Upper lobe of left lung (tissue), 6 donors: ENCODE measurements at regions not wholly inside any gene's neighbourhood (a gene's known extent, or its start where the extent isn't known, plus 50 kb on each side); places are given as distances from the start of the nearest gene placed in this dataset.

Experiments
- ATAC-seq, 2 donors: fragments of 200-7000 bp; cut with Tn5 transposase; one replicate each; pipeline ENCODE4 v1.9.1; 2022; ENCODE audit warnings: mild to moderate bottlenecking in 2 of 2, moderate library complexity in 2 of 2; ENCODE audit not compliant: low FRiP score in 2 of 2
- DNase-seq, 2 donors: peaks; one replicate each; pipeline ENCODE4 v3.0.0-alpha.2; 2019 to 2020
- H3K27ac ChIP-seq, 4 donors: fragments of 200-600 bp; sonication (generic); one replicate each; pipeline ENCODE4 v1.5.1; 2016 to 2019
- H3K27me3 ChIP-seq, 4 donors: fragments of 200-600 bp; sonication (generic); one replicate each; pipeline ENCODE4 v1.5.1; 2017 to 2019
- H3K36me3 ChIP-seq, 4 donors: fragments of 200-600 bp; sonication (generic); one replicate each; pipeline ENCODE4 v1.5.1; 2016 to 2019
- H3K4me1 ChIP-seq, 4 donors: fragments of 200-600 bp; sonication (generic); one replicate each; pipeline ENCODE4 v1.5.1; 2018 to 2019
- H3K4me3 ChIP-seq, 4 donors: fragments of 200-600 bp; sonication (generic); one replicate each; pipeline ENCODE4 v1.5.1; 2017 to 2019; ENCODE audit warnings: mild to moderate bottlenecking in 2 of 4, moderate library complexity in 1 of 4
- H3K9me3 ChIP-seq, 4 donors: fragments of 200-600 bp; sonication (generic); one replicate each; pipeline ENCODE4 v1.5.1; 2018 to 2019
- EP300 ChIP-seq, 4 donors: sonication (generic); formaldehyde crosslinking; IDR thresholded peaks; one replicate each; pipeline ENCODE4 v1.5.1; 2017; ENCODE audit warnings: antibody characterized with exemption in 4 of 4, control low read depth in 2 of 4
- POLR2A ChIP-seq, 4 donors: fragments of 450-650 bp; IDR thresholded peaks; one replicate each; pipeline ENCODE4 v1.5.1; 2016 to 2017; ENCODE audit warnings: antibody characterized with exemption in 4 of 4, mild to moderate bottlenecking in 2 of 4
- POLR2AphosphoS5 ChIP-seq, 2 donors: sonication (generic); formaldehyde crosslinking; IDR thresholded peaks; one replicate each; pipeline ENCODE4 v1.5.1; 2017; ENCODE audit warnings: antibody characterized with exemption in 2 of 2
- WGBS, 2 donors: methylation state at CpG; one replicate each; pipeline ENCODE4 v1.1.5; 2017 to 2018; 5-methylcytosine and 5-hydroxymethylcytosine counted together
- TF ChIP-seq, protein P1 (sequence below), 6 experiments: fragments of 450-650 bp in 4 of 6; fragments of 200-600 bp in 2 of 6; sonication (generic) in 2 of 6; IDR thresholded peaks; one replicate each; pipeline ENCODE4 v1.5.1; 2016 to 2019; ENCODE audit warnings: antibody characterized with exemption in 6 of 6
- donor health status: DM: no; HTN: no; CAD: no; lungs with moderate emphysema.
- donor health status: DM: no; HTN: yes; CAD: no; lungs with severe emphysema.

DNA sequence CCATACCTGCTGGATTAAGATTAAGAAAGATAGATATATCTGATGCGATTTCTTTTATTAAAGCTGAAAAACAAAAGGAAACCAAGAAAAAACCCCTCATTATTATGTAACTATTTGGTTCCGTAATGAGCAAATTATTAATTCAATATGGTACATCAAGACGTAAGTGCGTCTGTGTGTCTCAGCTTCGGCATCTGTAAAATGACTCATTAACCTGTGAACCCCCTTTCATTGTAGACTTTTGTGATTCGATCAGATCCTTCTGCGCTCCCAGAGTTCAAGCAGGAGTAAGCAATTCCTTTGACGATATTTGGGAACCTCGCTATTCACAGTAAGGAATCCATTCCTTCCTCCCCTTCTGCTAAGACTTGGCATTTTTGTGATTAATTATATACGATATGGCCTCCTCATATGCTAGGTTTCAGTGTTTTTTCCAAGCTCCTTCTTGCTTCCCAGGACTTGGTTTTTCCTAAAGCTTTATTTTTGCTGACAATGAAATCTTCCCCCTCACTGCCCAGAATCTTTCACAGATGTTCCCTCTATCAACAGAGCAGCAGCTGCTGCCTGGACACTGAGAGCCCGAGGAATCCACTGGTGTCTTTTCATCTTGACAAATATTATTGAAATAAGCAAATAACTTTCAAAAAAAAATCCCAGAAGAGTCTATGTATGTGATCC is 171.7 kb upstream of the CELF2 start:
- DNase-seq (no peak), ATAC-seq (no peak)
- no peaks in the 10 kb centered on the region for H3K27me3 ChIP-seq
- no peaks in the 10 kb centered on the region for H3K36me3 ChIP-seq
- WGBS, 2 donors = 84 to 87% methylated on average over 11 of the region's 11 CpGs
- no peaks in the 10 kb centered on the region for H3K9me3 ChIP-seq
- no peak overlapping the region for H3K4me3 ChIP-seq
- H3K4me1 ChIP-seq = no peaks in the 10 kb centered on the region
- TF ChIP-seq, protein P1, sequence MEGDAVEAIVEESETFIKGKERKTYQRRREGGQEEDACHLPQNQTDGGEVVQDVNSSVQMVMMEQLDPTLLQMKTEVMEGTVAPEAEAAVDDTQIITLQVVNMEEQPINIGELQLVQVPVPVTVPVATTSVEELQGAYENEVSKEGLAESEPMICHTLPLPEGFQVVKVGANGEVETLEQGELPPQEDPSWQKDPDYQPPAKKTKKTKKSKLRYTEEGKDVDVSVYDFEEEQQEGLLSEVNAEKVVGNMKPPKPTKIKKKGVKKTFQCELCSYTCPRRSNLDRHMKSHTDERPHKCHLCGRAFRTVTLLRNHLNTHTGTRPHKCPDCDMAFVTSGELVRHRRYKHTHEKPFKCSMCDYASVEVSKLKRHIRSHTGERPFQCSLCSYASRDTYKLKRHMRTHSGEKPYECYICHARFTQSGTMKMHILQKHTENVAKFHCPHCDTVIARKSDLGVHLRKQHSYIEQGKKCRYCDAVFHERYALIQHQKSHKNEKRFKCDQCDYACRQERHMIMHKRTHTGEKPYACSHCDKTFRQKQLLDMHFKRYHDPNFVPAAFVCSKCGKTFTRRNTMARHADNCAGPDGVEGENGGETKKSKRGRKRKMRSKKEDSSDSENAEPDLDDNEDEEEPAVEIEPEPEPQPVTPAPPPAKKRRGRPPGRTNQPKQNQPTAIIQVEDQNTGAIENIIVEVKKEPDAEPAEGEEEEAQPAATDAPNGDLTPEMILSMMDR (IDR thresholded peaks at IDR 0.05) = no peak
- TF ChIP-seq EP300 (IDR thresholded peaks at IDR 0.05) (no peak), POLR2A (IDR thresholded peaks at IDR 0.05) (no peak)
- H3K27ac ChIP-seq = peak overlapping the region in 1 of 4 donors; percentile 19

DNA sequence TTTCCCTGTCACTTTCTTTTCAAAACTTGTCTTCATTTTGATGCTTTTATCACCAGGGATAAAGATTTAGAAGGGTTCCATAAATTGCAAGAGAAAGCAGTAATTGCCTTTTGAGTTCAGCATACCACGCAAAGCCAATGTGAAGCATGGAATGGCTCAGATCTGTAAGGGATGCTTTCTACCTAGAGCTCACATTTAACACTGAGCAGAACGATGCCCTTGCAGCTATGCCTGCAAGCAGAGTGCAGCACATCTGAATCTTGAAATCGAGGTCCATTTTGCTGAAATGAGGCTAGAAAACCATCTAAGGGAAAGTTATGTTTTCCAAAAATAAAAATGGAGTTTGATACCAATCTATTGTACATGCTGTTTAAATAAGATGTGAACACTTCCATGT is 171.2 kb upstream of the CELF2 start:
- DNase-seq = no peak
- 81 to 92% methylated on average over 3 of the region's 3 CpGs for WGBS, 2 donors
- TF ChIP-seq EP300 (IDR thresholded peaks at IDR 0.05) (no peak), POLR2AphosphoS5 (IDR thresholded peaks at IDR 0.05) (no peak), POLR2A (IDR thresholded peaks at IDR 0.05) (no peak)
- TF ChIP-seq, protein P1 (IDR thresholded peaks at IDR 0.05) = no peak
- Histone ChIP-seq H3K4me3 (no peak overlapping the region), H3K27ac (no peak overlapping the region), H3K9me3 (no peaks in the 10 kb centered on the region), H3K27me3 (no peaks in the 10 kb centered on the region), H3K4me1 (no peaks in the 10 kb centered on the region), H3K36me3 (no peaks in the 10 kb centered on the region)
- no peak for ATAC-seq

DNA sequence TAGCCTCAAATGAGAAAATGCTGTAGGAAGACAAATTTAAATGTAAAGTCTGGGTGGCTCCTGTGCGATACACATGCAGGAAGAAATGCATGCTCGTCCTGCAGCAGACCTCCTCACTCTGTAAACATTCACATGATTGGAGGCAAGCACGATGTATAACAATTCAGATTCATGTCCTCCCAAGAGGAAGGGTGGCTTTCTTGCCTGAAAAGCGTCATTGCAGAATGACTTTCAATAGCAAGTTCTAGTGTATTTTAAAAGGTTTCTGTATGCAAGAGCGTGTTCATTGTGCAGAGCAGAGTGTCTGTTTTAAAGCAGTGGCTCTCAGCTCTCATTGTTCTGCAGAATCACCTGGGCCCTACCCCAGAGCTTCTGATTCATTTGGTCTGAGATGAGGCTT is 170.3 kb upstream of the CELF2 start:
- ATAC-seq = no peak
- no peaks in the 10 kb centered on the region for H3K9me3 ChIP-seq
- no peaks in the 10 kb centered on the region for H3K36me3 ChIP-seq
- 62 to 66% methylated on average over 5 of the region's 5 CpGs for WGBS, 2 donors
- H3K4me3 ChIP-seq = no peak overlapping the region
- H3K27me3 ChIP-seq = no peaks in the 10 kb centered on the region
- no peak overlapping the region for H3K27ac ChIP-seq
- TF ChIP-seq, protein P1 (IDR thresholded peaks at IDR 0.05) = no peak
- no peak for TF ChIP-seq POLR2A (IDR thresholded peaks at IDR 0.05)
- no peak for TF ChIP-seq EP300 (IDR thresholded peaks at IDR 0.05)
- no peak for TF ChIP-seq POLR2AphosphoS5 (IDR thresholded peaks at IDR 0.05)
- no peaks in the 10 kb centered on the region for H3K4me1 ChIP-seq
- DNase-seq = no peak

DNA sequence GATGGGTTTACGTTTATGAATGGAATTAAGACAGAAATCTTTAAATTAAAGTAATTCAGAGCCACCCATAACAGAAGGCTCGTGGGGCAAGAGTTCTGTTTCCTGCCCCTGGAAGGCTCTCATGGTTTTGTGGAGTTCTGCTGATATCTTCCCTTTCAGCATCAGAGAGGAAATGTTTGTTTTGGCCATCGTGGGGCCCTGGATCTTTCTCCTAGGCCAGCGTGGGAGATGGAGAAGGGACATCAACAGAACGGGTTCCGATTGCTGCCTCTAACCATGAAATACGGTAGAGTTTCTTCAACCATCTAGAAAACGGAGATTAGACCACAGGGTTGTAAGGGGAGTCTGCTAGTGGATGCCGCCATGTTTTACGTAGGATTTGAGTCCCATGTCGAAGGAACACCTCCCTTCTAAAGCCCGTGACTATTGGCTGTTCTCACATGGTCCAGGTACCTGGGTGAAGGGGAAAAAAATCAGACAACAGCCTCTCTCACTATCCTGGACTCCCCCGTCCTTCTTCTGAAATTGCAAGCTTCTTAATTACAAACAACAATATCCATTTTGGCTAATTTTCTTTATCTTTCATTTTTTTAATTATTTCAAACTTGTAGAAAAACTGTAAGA is 169.1 kb upstream of the CELF2 start:
- 85 to 86% methylated on average over 13 of the region's 13 CpGs for WGBS, 2 donors

More for the DNA sequence above, 169.1 kb upstream of the CELF2 start:
- H3K9me3 ChIP-seq = no peaks in the 10 kb centered on the region
- H3K4me1 ChIP-seq = no peaks in the 10 kb centered on the region
- no peaks in the 10 kb centered on the region for H3K27me3 ChIP-seq
- H3K4me3 ChIP-seq = no peak overlapping the region
- no peak for ATAC-seq
- no peak overlapping the region for H3K27ac ChIP-seq
- no peak for DNase-seq
- H3K36me3 ChIP-seq = no peaks in the 10 kb centered on the region
- no peak for TF ChIP-seq EP300 (IDR thresholded peaks at IDR 0.05)
- TF ChIP-seq POLR2A (IDR thresholded peaks at IDR 0.05) = no peak
- TF ChIP-seq, protein P1 (IDR thresholded peaks at IDR 0.05) = no peak
- no peak for TF ChIP-seq POLR2AphosphoS5 (IDR thresholded peaks at IDR 0.05)
